Neural progenitor cell (in vitro differentiated cells): ENCODE measurements at regions not wholly inside any gene's neighbourhood (a gene's known extent, or its start where the extent isn't known, plus 50 kb on each side); places are given as distances from the start of the nearest gene placed in this dataset.

ENCODE experiments used
- DNase-seq: peaks from one replicate; pipeline ENCODE4 v3.0.0-alpha.2; 2016; ENCODE audit warnings: low spot score
- H2AFZ ChIP-seq: fragments of 200-600 bp; sonication (generic); replicated peaks from 2 replicates; pipeline ENCODE4 v1.6.1; 2016; ENCODE audit warnings: antibody characterized with exemption
- H3F3A ChIP-seq: fragments of 200-600 bp; sonication (generic); 2 replicates; pipeline ENCODE4 v1.6.1; 2016; ENCODE audit warnings: antibody characterized with exemption, low read depth
- H3K27ac ChIP-seq: fragments of 200-600 bp; sonication (generic); 2 replicates; pipeline ENCODE4 v1.5.1; 2016; ENCODE audit warnings: mild to moderate bottlenecking
- H3K27me3 ChIP-seq: fragments of 200-600 bp; sonication (generic); 2 replicates; pipeline ENCODE4 v1.6.1; 2016; ENCODE audit warnings: mild to moderate bottlenecking, moderate library complexity
- H3K36me3 ChIP-seq: fragments of 200-600 bp; sonication (generic); 2 replicates; pipeline ENCODE4 v1.5.1; 2016
- H3K4me1 ChIP-seq: fragments of 200-600 bp; sonication (generic); 2 replicates; pipeline ENCODE4 v1.6.1; 2016; ENCODE audit warnings: mixed run types
- H3K4me2 ChIP-seq: fragments of 200-600 bp; sonication (generic); 2 replicates; pipeline ENCODE4 v1.6.1; 2016
- H3K4me3 ChIP-seq: fragments of 200-600 bp; sonication (generic); 2 replicates; pipeline ENCODE4 v1.5.1; 2016
- H3K79me2 ChIP-seq: fragments of 200-600 bp; sonication (generic); 2 replicates; pipeline ENCODE4 v1.6.1; 2016; ENCODE audit warnings: low read depth
- H3K9ac ChIP-seq: fragments of 200-600 bp; sonication (generic); 2 replicates; pipeline ENCODE4 v1.6.1; 2016
- H3K9me3 ChIP-seq: fragments of 200-600 bp; sonication (generic); 2 replicates; pipeline ENCODE4 v1.5.1; 2016; ENCODE audit warnings: low read depth
- H4K20me1 ChIP-seq: fragments of 200-600 bp; sonication (generic); 2 replicates; pipeline ENCODE4 v1.6.1; 2016; ENCODE audit warnings: low read depth
- H3K27ac Mint-ChIP-seq: 3 replicates; pipeline ENCODE4 v1.8.0; 2021; ENCODE audit warnings: mixed read lengths
- H3K27me3 Mint-ChIP-seq: 2 replicates; pipeline ENCODE4 v1.8.0; 2022; ENCODE audit warnings: low read depth, mild to moderate bottlenecking, inconsistent platforms, moderate library complexity, mixed read lengths; ENCODE audit not compliant: insufficient read depth
- H3K36me3 Mint-ChIP-seq: 3 replicates; pipeline ENCODE4 v1.8.0; 2021; ENCODE audit warnings: mixed read lengths
- H3K4me1 Mint-ChIP-seq: 3 replicates; pipeline ENCODE4 v1.8.0; 2021; ENCODE audit warnings: mixed read lengths
- H3K4me3 Mint-ChIP-seq: 3 replicates; pipeline ENCODE4 v1.8.0; 2021; ENCODE audit warnings: mild to moderate bottlenecking, moderate library complexity, mixed read lengths
- H3K9me3 Mint-ChIP-seq: 3 replicates; pipeline ENCODE4 v1.8.0; 2020; ENCODE audit warnings: mixed read lengths
- CTCF ChIP-seq: fragments of 200-600 bp; sonication (generic); IDR thresholded peaks from 2 replicates; pipeline ENCODE4 v1.5.1; 2017; ENCODE audit warnings: antibody characterized with exemption, mild to moderate bottlenecking
- EZH2 ChIP-seq: fragments of 200-600 bp; sonication (generic); IDR thresholded peaks from 2 replicates; pipeline ENCODE4 v1.6.1; 2017; ENCODE audit warnings: antibody characterized with exemption, mild to moderate bottlenecking, moderate library complexity
- EZH2phosphoT487 ChIP-seq: fragments of 200-600 bp; sonication (generic); IDR thresholded peaks from 2 replicates; pipeline ENCODE4 v1.6.1; 2017; ENCODE audit warnings: antibody characterized with exemption

- Histone ChIP-seq H3K27ac (no peak overlapping the region), H3K9ac (no peak overlapping the region), H3K79me2 (no peaks in the 10 kb centered on the region), H3K4me2 (no peak overlapping the region), H3K27me3 (no peaks in the 10 kb centered on the region), H3K9me3 (no peaks in the 10 kb centered on the region), H2AFZ (no peak overlapping the region), H4K20me1 (no peaks in the 10 kb centered on the region), H3F3A (no peaks in the 10 kb centered on the region), H3K36me3 (no peaks in the 10 kb centered on the region), H3K4me3 (no peak overlapping the region), H3K4me1 (no peaks in the 10 kb centered on the region)
- Mint-ChIP-seq H3K9me3 (no peaks in the 10 kb centered on the region), H3K27ac (no peak overlapping the region), H3K4me3 (no peak overlapping the region), H3K27me3 (peaks cover 11% of the 10 kb centered on the region), H3K36me3 (no peaks in the 10 kb centered on the region), H3K4me1 (no peaks in the 10 kb centered on the region)
- no peak for DNase-seq
- no peak for TF ChIP-seq CTCF
- TF ChIP-seq EZH2phosphoT487 = no peak
- TF ChIP-seq EZH2 = no peak
These were observed 228.0 kb upstream of the SALL3 start for GRCh38 chr18:78751664-78752063.

- Histone ChIP-seq H3K9me3 (no peaks in the 10 kb centered on the region), H4K20me1 (no peaks in the 10 kb centered on the region), H3K27me3 (no peaks in the 10 kb centered on the region), H3K36me3 (no peaks in the 10 kb centered on the region), H3K4me1 (no peaks in the 10 kb centered on the region), H2AFZ (no peak overlapping the region), H3K27ac (no peak overlapping the region), H3K4me2 (no peak overlapping the region), H3K79me2 (no peaks in the 10 kb centered on the region), H3K4me3 (no peak overlapping the region), H3F3A (no peaks in the 10 kb centered on the region), H3K9ac (no peak overlapping the region)
- Mint-ChIP-seq H3K27me3 (peaks cover 11% of the 10 kb centered on the region), H3K27ac (no peak overlapping the region), H3K4me1 (no peaks in the 10 kb centered on the region), H3K4me3 (no peak overlapping the region), H3K9me3 (no peaks in the 10 kb centered on the region), H3K36me3 (no peaks in the 10 kb centered on the region)
- no peak for DNase-seq
- no peak for TF ChIP-seq EZH2phosphoT487
- TF ChIP-seq CTCF = no peak
- TF ChIP-seq EZH2 = no peak
These were observed 226.4 kb upstream of the SALL3 start for GRCh38 chr18:78753240-78753639.

GRCh38 chr18:78754311-78755043 lies 225.1 kb upstream of the SALL3 start:
- Histone ChIP-seq H3K27ac (no peak overlapping the region), H3F3A (no peaks in the 10 kb centered on the region), H3K4me1 (no peaks in the 10 kb centered on the region), H3K9me3 (no peaks in the 10 kb centered on the region), H4K20me1 (no peaks in the 10 kb centered on the region), H2AFZ (no peak overlapping the region), H3K4me3 (no peak overlapping the region), H3K9ac (no peak overlapping the region), H3K4me2 (no peak overlapping the region), H3K79me2 (no peaks in the 10 kb centered on the region), H3K27me3 (no peaks in the 10 kb centered on the region), H3K36me3 (no peaks in the 10 kb centered on the region)
- H3K27me3 Mint-ChIP-seq = peaks cover 13% of the 10 kb centered on the region
- no peak overlapping the region for H3K27ac Mint-ChIP-seq
- H3K9me3 Mint-ChIP-seq = no peaks in the 10 kb centered on the region
- H3K4me1 Mint-ChIP-seq = no peaks in the 10 kb centered on the region
- TF ChIP-seq CTCF (no peak), EZH2phosphoT487 (no peak), EZH2 (no peak)
- no peaks in the 10 kb centered on the region for H3K36me3 Mint-ChIP-seq
- DNase-seq = no peak
- H3K4me3 Mint-ChIP-seq = no peak overlapping the region
